Tibial artery (tissue), 4 donors: ENCODE measurements at regions not wholly inside any gene's neighbourhood (a gene's known extent, or its start where the extent isn't known, plus 50 kb on each side); places are given as distances from the start of the nearest gene placed in this dataset.
"Not testable (repeated sequence)": the region's sequence is repeated elsewhere in the genome, so short reads cannot be mapped to it uniquely, and the experiment has no call there.

Experiments used
- DNase-seq, 2 donors: peaks; one replicate each; pipeline ENCODE4 v3.0.0-alpha.2; 2019
- H3K27ac ChIP-seq, 2 donors: fragments of 200-600 bp; sonication (generic) in 1 of 2; 1 replicate in 1 of 2; 2 replicates in 1 of 2; pipeline ENCODE4 v1.5.1; 2018 to 2019; ENCODE audit warnings: mild to moderate bottlenecking in 1 of 2
- H3K27me3 ChIP-seq, 2 donors: fragments of 200-600 bp; sonication (generic) in 1 of 2; one replicate each; pipeline versions ENCODE4 v1.5.1 to v1.6.0; 2016 to 2019
- H3K36me3 ChIP-seq, 3 donors: fragments of 200-600 bp; sonication (generic) in 2 of 3; one replicate each; pipeline ENCODE4 v1.5.1; 2016 to 2019; ENCODE audit warnings: mild to moderate bottlenecking in 2 of 3
- H3K4me1 ChIP-seq, 4 donors: fragments of 200-600 bp; sonication (generic) in 2 of 4; 1 replicate in 3 of 4; 2 replicates in 1 of 4; pipeline ENCODE4 v1.5.1; 2016 to 2019
- H3K4me3 ChIP-seq, 2 donors: fragments of 200-600 bp; sonication (generic) in 1 of 2; 1 replicate in 1 of 2; 2 replicates in 1 of 2; pipeline ENCODE4 v1.5.1; 2018 to 2019; ENCODE audit warnings: mild to moderate bottlenecking in 2 of 2
- H3K9me3 ChIP-seq, 3 donors: fragments of 200-600 bp; sonication (generic) in 1 of 3; one replicate each; pipeline ENCODE4 v1.5.1; 2016 to 2019
- intact Hi-C: fragments of 100-400 bp; cut with DNase I; formaldehyde crosslinking; loops from one replicate; pipeline ENCODE4 v1.15.0; 2023; ENCODE audit warnings: low total_unique reads
- TF ChIP-seq, protein P1 (sequence below), 2 experiments: fragments of 200-600 bp in 1 of 2; fragments of 450-650 bp in 1 of 2; IDR thresholded peaks; one replicate each; pipeline ENCODE4 v1.5.1; 2017 to 2019; ENCODE audit warnings: antibody characterized with exemption in 2 of 2, mild to moderate bottlenecking in 1 of 2, moderate library complexity in 1 of 2

DNA sequence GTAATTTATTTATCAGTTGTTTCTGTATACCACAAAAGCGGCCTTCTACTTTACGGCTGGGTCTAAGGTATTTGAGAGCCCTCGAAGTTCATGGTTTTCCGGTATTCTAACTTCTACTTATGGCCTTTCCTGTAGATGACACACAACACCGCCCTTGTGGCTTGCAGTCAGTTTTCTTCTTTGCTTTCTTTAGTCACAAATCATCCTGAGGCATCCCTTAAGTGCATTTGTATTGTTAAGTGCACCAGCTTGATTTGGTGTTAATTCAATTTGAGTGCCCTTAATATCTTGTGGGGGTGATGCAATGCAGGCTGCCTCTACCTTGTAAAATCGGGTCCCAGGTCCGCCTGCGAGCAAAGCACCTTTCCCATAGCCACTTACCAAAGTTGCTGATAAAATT lies 511.9 kb downstream of the CCDC171 start:
- no peaks in the 10 kb centered on the region for H3K4me1 ChIP-seq
- DNase-seq: no peak
- no peak overlapping the region for H3K4me3 ChIP-seq
- H3K9me3 ChIP-seq: no peaks in the 10 kb centered on the region
- TF ChIP-seq, protein P1, sequence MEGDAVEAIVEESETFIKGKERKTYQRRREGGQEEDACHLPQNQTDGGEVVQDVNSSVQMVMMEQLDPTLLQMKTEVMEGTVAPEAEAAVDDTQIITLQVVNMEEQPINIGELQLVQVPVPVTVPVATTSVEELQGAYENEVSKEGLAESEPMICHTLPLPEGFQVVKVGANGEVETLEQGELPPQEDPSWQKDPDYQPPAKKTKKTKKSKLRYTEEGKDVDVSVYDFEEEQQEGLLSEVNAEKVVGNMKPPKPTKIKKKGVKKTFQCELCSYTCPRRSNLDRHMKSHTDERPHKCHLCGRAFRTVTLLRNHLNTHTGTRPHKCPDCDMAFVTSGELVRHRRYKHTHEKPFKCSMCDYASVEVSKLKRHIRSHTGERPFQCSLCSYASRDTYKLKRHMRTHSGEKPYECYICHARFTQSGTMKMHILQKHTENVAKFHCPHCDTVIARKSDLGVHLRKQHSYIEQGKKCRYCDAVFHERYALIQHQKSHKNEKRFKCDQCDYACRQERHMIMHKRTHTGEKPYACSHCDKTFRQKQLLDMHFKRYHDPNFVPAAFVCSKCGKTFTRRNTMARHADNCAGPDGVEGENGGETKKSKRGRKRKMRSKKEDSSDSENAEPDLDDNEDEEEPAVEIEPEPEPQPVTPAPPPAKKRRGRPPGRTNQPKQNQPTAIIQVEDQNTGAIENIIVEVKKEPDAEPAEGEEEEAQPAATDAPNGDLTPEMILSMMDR (IDR thresholded peaks at IDR 0.05): no peak
- H3K27me3 ChIP-seq: no peaks in the 10 kb centered on the region
- no peaks in the 10 kb centered on the region for H3K36me3 ChIP-seq
- no peak overlapping the region for H3K27ac ChIP-seq
- intact Hi-C loops: no loop called here

DNA sequence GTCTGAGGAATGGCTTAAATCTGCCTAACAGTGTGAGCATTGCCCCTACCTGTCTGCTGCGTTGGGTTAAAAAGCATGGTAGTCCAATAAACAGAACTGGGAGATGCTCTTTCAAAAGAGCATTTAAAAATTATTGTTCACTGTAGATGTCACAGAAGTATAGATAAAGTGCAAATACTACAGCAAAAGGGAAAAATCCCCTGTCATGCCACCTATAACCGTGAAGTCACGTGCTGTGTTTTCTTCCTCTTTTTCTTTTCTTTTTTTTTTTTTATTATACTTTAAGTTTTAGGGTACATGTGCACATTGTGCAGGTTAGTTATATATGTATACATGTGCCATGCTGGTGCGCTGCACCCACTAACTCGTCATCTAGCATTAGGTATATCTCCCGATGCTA lies 513.4 kb downstream of the CCDC171 start:
- H3K27ac ChIP-seq, intact Hi-C loops, DNase-seq, H3K9me3 ChIP-seq, H3K4me1 ChIP-seq, H3K36me3 ChIP-seq, H3K27me3 ChIP-seq, H3K4me3 ChIP-seq: not testable (repeated sequence)

DNA sequence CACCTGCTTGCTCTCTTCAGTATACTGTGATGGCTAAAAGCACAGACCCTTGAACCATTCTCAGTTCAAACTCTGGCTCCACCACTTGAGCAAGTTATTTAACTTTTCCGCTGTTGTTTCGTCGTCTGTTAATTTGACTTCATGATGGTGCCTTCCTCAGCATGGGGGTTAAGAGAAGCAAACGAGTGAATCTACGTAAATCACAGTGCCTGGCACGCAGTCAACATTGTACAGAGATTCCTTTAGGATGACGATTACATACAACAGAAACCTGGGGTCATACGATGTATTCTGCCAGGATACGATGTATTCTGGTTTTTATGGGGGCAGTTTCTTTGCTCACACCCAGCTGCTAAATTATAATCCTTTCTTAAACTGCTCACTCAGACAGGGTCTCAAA lies 515.6 kb downstream of the CCDC171 start:
- intact Hi-C loops: no loop called here
- TF ChIP-seq, protein P1 (IDR thresholded peaks at IDR 0.05): no peak
- Histone ChIP-seq H3K9me3 (no peaks in the 10 kb centered on the region), H3K4me3 (no peak overlapping the region), H3K27ac (no peak overlapping the region), H3K36me3 (no peaks in the 10 kb centered on the region), H3K27me3 (no peaks in the 10 kb centered on the region), H3K4me1 (no peaks in the 10 kb centered on the region)
- no peak for DNase-seq

DNA sequence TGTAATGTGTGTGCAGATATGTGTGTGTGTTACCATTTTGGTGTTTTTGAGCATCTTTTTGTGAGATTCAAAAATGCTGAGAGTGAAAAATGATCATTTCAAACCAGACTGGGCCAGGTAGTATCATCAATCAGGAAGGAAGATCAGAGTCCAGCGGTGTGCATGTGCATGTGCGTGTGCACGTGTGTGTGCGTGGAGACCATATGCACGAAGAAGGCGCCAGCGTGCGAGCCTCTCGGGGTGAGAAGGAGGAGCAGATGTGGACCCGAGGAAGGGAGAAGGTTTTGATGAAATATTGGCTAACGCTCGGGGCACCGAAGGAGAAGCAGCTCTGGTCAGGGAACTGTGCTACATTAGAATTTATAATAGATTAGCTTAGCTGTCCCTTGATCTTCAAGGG lies 516.4 kb downstream of the CCDC171 start:
- TF ChIP-seq, protein P1 (IDR thresholded peaks at IDR 0.05): no peak
- no peak for DNase-seq
- Histone ChIP-seq H3K4me1 (no peaks in the 10 kb centered on the region), H3K4me3 (no peak overlapping the region), H3K27me3 (no peaks in the 10 kb centered on the region), H3K36me3 (no peaks in the 10 kb centered on the region), H3K9me3 (no peaks in the 10 kb centered on the region), H3K27ac (no peak overlapping the region)
- intact Hi-C loops: no loop called here

DNA sequence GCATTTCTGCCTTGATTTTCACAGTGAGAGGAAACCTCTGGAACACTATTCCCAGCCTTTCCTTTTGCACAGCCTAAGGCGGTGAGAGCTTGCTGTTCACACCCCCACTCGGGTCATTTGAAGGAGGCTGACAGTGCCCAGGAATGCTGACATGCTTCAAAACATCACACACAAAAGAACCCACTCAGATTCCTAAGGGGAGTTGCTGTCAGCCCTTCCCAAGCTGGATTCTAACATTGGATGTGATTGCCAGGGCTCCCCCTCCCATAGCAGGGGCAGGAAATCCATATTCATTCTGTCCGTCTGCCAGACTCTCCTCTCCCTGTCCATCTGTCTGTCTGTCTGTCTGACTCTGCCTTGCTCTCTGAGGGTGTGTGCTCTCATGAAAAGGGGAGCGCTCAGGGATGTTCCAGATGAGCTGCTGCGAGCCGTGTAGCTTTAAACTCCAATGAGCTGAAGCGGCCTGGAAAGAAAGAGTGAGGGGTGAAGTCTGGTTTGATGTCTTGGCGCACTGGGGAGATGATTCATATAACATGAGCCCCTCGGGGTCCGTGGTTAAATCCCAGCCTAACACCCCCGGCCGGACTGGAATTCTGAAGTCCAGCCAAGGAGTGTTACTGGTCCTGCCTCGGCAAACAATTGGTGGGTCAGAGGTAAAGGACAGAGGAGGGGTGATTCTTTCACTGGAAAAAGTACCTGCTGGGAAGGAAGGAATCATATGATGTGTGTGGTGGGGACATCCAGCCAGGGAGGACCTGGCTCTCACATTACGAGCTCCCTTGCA lies 517.0 kb downstream of the CCDC171 start:
- Histone ChIP-seq H3K36me3 (no peaks in the 10 kb centered on the region), H3K4me3 (no peak overlapping the region), H3K27me3 (no peaks in the 10 kb centered on the region), H3K27ac (no peak overlapping the region), H3K4me1 (no peaks in the 10 kb centered on the region), H3K9me3 (no peaks in the 10 kb centered on the region)
- intact Hi-C loops: no loop called here
- TF ChIP-seq, protein P1 (IDR thresholded peaks at IDR 0.05): no peak
- DNase-seq: no peak

DNA sequence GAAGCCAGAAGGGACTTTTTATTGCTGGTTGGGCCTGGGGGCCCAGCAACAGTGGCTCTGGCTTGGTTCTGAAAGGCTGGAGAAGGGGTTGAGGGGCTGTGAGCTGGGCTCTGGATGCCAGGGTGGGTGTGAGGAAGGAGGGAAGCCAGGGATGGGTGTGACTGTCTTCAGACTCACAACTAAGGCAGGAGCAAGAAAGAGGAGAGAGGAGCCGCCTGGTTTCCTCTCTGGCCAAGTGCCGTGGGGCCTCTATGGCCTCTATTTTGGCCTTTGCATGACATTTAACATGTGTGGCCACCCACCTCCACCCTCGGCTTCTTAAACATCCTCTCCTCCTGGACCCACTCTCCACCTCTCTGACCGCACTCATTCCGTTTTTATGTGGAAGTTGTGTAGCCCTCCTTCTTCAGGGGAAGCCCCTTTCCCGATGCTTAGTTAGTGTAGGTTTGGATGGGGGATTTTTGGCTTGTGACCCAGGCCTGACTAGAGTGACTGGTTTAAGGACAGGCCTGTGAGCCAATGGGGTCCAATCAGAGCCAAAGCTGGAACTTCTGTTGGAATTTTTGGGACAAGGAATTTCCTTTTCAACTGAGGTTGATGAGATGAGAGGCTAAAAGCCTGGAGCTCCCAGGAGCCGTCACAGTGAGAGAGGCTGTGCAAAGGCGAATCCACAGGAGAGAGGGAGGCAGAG lies 517.8 kb downstream of the CCDC171 start:
- H3K27me3 ChIP-seq: no peaks in the 10 kb centered on the region
- no peaks in the 10 kb centered on the region for H3K36me3 ChIP-seq
- intact Hi-C loops: no loop called here
- H3K27ac ChIP-seq: no peak overlapping the region
- H3K4me3 ChIP-seq: no peak overlapping the region
- no peaks in the 10 kb centered on the region for H3K9me3 ChIP-seq
- TF ChIP-seq, protein P1 (IDR thresholded peaks at IDR 0.05): no peak
- no peak for DNase-seq
- no peaks in the 10 kb centered on the region for H3K4me1 ChIP-seq
